ENCODE measurements at regions not wholly inside any gene's neighbourhood (a gene's known extent, or its start where the extent isn't known, plus 50 kb on each side); places are given as distances from the start of the nearest gene placed in this dataset.

DNA sequence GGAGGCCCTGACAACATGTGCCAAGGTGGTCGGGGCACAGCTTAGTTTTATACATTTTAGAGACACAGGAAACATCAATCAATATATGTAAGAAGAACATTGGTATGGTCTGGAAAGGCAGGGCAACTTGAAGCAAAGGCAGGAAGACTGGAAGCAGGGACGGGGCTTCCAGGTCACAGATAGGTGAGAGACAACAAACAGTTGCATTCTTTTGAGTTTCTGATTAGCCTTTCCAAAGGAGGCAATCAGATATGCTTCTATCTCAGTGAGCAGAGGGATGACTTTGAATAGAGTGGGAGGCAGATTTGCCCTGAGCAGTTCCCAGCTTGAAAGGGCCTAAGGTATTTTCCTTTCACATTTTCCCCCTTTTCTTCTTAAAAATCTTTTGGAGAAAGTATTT is 311.0 kb upstream of the RGS17 start:
- Histone ChIP-seq H3K9me3 (ENCODE audit: control insufficient read depth, insufficient read depth, low read depth, low read length) (no peaks in the 10 kb centered on the region), H4K20me1 (ENCODE audit: control insufficient read depth, extremely low read depth, insufficient read depth, low read length) (no peaks in the 10 kb centered on the region), H2AFZ (ENCODE audit: low read length) (no peak overlapping the region), H3K27ac (ENCODE audit: insufficient read depth, low read length) (no peak overlapping the region), H3K79me2 (ENCODE audit: control insufficient read depth, insufficient read depth, low read length) (no peaks in the 10 kb centered on the region), H3K4me3 (replicated peaks in 1 of 4; ENCODE audit: control extremely low read depth in 1 of 4, insufficient read depth in 1 of 4, low read depth in 3 of 4, low read length in 4 of 4) (no peak overlapping the region), H3K9ac (ENCODE audit: insufficient read depth, low read length) (no peak overlapping the region), H3K27me3 (ENCODE audit: control insufficient read depth, insufficient read depth, low read length) (no peaks in the 10 kb centered on the region), H3K36me3 (ENCODE audit: control insufficient read depth, insufficient read depth, low read length) (no peaks in the 10 kb centered on the region), H3K4me1 (ENCODE audit: control insufficient read depth, extremely low read depth, insufficient read depth, low read length) (no peaks in the 10 kb centered on the region), H3K4me2 (ENCODE audit: extremely low read depth, insufficient read depth, low read length) (no peak overlapping the region)
- no peak for TF ChIP-seq EZH2 (IDR thresholded peaks at IDR 0.05; ENCODE audit: low read length, missing control alignments)
- DNase-seq (ENCODE audit: low read depth in 2 of 2): no peak

DNA sequence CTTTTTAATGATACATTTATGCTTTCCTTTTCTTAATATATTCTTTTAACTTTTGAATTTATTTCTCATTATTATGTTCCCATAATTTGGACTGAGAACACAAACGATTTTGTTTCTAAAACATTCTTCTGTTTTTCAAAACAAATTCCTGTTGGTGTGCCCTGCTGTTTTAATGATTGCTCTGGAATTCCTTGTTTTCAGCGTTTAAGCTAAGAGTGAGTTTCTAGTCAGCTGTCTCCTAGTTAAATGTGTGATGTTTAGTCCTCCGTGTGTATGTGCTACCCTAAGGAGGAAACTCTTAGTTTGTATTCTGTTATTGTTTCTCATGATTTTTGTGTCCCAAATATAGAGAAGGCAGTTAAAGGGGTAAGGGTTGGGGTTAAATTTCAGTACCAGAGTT is 306.1 kb upstream of the RGS17 start:
- H3K79me2 ChIP-seq (ENCODE audit: control insufficient read depth, insufficient read depth, low read length): no peaks in the 10 kb centered on the region
- H3K9me3 ChIP-seq (ENCODE audit: control insufficient read depth, insufficient read depth, low read depth, low read length): no peaks in the 10 kb centered on the region
- no peaks in the 10 kb centered on the region for H3K4me1 ChIP-seq (ENCODE audit: control insufficient read depth, extremely low read depth, insufficient read depth, low read length)
- H2AFZ ChIP-seq (ENCODE audit: low read length): no peak overlapping the region
- no peaks in the 10 kb centered on the region for H4K20me1 ChIP-seq (ENCODE audit: control insufficient read depth, extremely low read depth, insufficient read depth, low read length)
- H3K27ac ChIP-seq (ENCODE audit: insufficient read depth, low read length): no peak overlapping the region
- no peaks in the 10 kb centered on the region for H3K27me3 ChIP-seq (ENCODE audit: control insufficient read depth, insufficient read depth, low read length)
- H3K9ac ChIP-seq (ENCODE audit: insufficient read depth, low read length): no peak overlapping the region
- no peak overlapping the region for H3K4me3 ChIP-seq (replicated peaks in 1 of 4; ENCODE audit: control extremely low read depth in 1 of 4, insufficient read depth in 1 of 4, low read depth in 3 of 4, low read length in 4 of 4)
- no peaks in the 10 kb centered on the region for H3K36me3 ChIP-seq (ENCODE audit: control insufficient read depth, insufficient read depth, low read length)
- TF ChIP-seq, protein P1, sequence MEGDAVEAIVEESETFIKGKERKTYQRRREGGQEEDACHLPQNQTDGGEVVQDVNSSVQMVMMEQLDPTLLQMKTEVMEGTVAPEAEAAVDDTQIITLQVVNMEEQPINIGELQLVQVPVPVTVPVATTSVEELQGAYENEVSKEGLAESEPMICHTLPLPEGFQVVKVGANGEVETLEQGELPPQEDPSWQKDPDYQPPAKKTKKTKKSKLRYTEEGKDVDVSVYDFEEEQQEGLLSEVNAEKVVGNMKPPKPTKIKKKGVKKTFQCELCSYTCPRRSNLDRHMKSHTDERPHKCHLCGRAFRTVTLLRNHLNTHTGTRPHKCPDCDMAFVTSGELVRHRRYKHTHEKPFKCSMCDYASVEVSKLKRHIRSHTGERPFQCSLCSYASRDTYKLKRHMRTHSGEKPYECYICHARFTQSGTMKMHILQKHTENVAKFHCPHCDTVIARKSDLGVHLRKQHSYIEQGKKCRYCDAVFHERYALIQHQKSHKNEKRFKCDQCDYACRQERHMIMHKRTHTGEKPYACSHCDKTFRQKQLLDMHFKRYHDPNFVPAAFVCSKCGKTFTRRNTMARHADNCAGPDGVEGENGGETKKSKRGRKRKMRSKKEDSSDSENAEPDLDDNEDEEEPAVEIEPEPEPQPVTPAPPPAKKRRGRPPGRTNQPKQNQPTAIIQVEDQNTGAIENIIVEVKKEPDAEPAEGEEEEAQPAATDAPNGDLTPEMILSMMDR (conservative IDR thresholded peaks at IDR 0.05 in 1 of 2, IDR thresholded peaks at IDR 0.05 in 1 of 2; ENCODE audit: low read depth in 1 of 2, low read length in 2 of 2): no peak
- no peak for TF ChIP-seq EZH2 (IDR thresholded peaks at IDR 0.05; ENCODE audit: low read length, missing control alignments)
- no peak for DNase-seq (ENCODE audit: low read depth in 2 of 2)
- no peak overlapping the region for H3K4me2 ChIP-seq (ENCODE audit: extremely low read depth, insufficient read depth, low read length)

DNA sequence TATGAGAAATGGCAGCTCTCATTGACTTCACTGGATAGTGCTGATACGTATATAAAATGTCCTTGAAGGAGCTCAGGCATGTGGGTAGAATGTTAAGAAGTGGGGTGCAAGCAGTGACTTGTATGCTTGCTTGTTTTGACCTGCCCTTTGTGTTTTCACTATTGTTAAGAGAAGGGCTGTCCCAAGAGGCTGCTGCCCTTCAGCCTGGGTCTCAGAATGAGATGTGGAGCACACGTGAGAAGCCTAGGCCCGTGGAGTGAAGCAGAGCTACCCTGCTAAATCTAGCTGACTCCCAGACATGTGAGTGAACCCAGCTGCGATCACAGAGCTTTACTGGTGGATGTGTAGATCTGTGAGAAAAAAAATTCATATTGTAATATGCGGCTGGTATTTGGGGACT is 305.3 kb upstream of the RGS17 start:
- no peak overlapping the region for H3K27ac ChIP-seq (ENCODE audit: insufficient read depth, low read length)
- H4K20me1 ChIP-seq (ENCODE audit: control insufficient read depth, extremely low read depth, insufficient read depth, low read length): no peaks in the 10 kb centered on the region
- H3K4me3 ChIP-seq (replicated peaks in 1 of 4; ENCODE audit: control extremely low read depth in 1 of 4, insufficient read depth in 1 of 4, low read depth in 3 of 4, low read length in 4 of 4): no peak overlapping the region
- H3K79me2 ChIP-seq (ENCODE audit: control insufficient read depth, insufficient read depth, low read length): no peaks in the 10 kb centered on the region
- H3K9ac ChIP-seq (ENCODE audit: insufficient read depth, low read length): no peak overlapping the region
- TF ChIP-seq, protein P1 (conservative IDR thresholded peaks at IDR 0.05 in 1 of 2, IDR thresholded peaks at IDR 0.05 in 1 of 2; ENCODE audit: low read depth in 1 of 2, low read length in 2 of 2): no peak
- TF ChIP-seq EZH2 (IDR thresholded peaks at IDR 0.05; ENCODE audit: low read length, missing control alignments): no peak
- H3K27me3 ChIP-seq (ENCODE audit: control insufficient read depth, insufficient read depth, low read length): no peaks in the 10 kb centered on the region
- no peaks in the 10 kb centered on the region for H3K4me1 ChIP-seq (ENCODE audit: control insufficient read depth, extremely low read depth, insufficient read depth, low read length)
- no peak overlapping the region for H2AFZ ChIP-seq (ENCODE audit: low read length)
- no peaks in the 10 kb centered on the region for H3K9me3 ChIP-seq (ENCODE audit: control insufficient read depth, insufficient read depth, low read depth, low read length)
- no peak overlapping the region for H3K4me2 ChIP-seq (ENCODE audit: extremely low read depth, insufficient read depth, low read length)
- H3K36me3 ChIP-seq (ENCODE audit: control insufficient read depth, insufficient read depth, low read length): no peaks in the 10 kb centered on the region
- DNase-seq (ENCODE audit: low read depth in 2 of 2): no peak

Data from fibroblast of lung (primary cell).